NB4 (cell line): ENCODE measurements at regions not wholly inside any gene's neighbourhood (a gene's known extent, or its start where the extent isn't known, plus 50 kb on each side); places are given as distances from the start of the nearest gene placed in this dataset.

Experiments used
- DNase-seq: peaks from one replicate; pipeline ENCODE4 v3.0.0; 2010; ENCODE audit warnings: low read depth
- H3K4me3 ChIP-seq: one replicate; pipeline ENCODE4 v1.5.1; 2011; ENCODE audit warnings: mild to moderate bottlenecking, low read depth, low read length, moderate library complexity
- MYC ChIP-seq: IDR thresholded peaks from 2 replicates; pipeline ENCODE4 v1.6.1; 2011; ENCODE audit warnings: low read depth, low read length
- POLR2A ChIP-seq: IDR thresholded peaks from 2 replicates; pipeline ENCODE4 v1.6.1; 2011; ENCODE audit warnings: mild to moderate bottlenecking; ENCODE audit not compliant: insufficient read length; ENCODE audit errors: extremely low read depth
- TF ChIP-seq, protein P1 (sequence below): IDR thresholded peaks from 2 replicates; pipeline ENCODE4 v1.6.1; 2011; ENCODE audit warnings: low read depth, low read length
- TF ChIP-seq, protein P2 (sequence below): IDR thresholded peaks from one replicate; pipeline ENCODE4 v1.5.1; 2012; ENCODE audit warnings: low read depth, low read length

- TF ChIP-seq, protein P1, sequence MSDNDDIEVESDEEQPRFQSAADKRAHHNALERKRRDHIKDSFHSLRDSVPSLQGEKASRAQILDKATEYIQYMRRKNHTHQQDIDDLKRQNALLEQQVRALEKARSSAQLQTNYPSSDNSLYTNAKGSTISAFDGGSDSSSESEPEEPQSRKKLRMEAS = no peak
- TF ChIP-seq POLR2A = no peak
- TF ChIP-seq, protein P2, sequence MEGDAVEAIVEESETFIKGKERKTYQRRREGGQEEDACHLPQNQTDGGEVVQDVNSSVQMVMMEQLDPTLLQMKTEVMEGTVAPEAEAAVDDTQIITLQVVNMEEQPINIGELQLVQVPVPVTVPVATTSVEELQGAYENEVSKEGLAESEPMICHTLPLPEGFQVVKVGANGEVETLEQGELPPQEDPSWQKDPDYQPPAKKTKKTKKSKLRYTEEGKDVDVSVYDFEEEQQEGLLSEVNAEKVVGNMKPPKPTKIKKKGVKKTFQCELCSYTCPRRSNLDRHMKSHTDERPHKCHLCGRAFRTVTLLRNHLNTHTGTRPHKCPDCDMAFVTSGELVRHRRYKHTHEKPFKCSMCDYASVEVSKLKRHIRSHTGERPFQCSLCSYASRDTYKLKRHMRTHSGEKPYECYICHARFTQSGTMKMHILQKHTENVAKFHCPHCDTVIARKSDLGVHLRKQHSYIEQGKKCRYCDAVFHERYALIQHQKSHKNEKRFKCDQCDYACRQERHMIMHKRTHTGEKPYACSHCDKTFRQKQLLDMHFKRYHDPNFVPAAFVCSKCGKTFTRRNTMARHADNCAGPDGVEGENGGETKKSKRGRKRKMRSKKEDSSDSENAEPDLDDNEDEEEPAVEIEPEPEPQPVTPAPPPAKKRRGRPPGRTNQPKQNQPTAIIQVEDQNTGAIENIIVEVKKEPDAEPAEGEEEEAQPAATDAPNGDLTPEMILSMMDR = no peak
- no peak for TF ChIP-seq MYC
- no peak for DNase-seq
- no peak overlapping the region for H3K4me3 ChIP-seq
These were observed 1037.1 kb downstream of the GATA3 start for GRCh38 chr10:9091530-9092093.

- no peak for DNase-seq
- H3K4me3 ChIP-seq = no peak overlapping the region
- TF ChIP-seq, protein P2 = no peak
These were observed 1041.8 kb downstream of the GATA3 start for GRCh38 chr10:9096288-9096687.

DNA sequence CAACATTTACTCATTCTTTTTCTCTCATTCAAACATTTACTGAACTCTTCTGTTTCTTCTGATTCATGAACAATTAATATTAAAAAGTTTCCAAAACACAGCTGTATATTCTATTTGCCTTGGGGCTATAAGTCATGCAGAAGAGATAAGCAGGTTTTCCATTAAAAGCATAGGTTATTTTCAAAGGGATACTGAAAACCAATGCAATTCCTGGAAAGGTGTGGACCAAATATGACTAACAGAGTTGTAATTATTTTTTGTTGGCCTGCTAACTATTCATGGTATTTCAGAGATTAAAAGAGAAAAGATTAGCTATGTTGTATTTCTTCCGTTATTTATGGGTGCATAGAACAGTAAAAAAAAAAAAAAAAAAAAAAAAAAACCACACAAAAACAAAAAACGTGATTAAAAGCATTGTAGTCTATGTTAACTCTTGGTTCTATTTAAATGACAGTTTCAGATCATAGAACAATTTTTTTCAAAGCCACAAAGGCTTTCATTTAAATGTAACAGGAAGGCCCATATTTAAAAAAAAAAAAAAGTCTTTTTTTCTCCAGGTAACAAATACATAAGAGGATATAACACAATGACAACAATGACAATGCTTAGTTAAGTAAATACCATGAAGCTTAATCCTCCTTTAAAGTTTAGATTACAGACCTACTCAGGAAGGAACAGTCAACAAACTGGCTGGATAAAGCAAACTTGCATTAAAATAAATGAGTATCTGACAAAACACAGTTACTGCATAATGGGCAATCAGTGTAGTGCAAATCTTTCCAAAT is 1042.9 kb downstream of the GATA3 start:
- TF ChIP-seq, protein P1 = no peak
- no peak for TF ChIP-seq POLR2A
- TF ChIP-seq, protein P2 = no peak
- TF ChIP-seq MYC = no peak
- no peak for DNase-seq
- no peak overlapping the region for H3K4me3 ChIP-seq

GRCh38 chr10:9097991-9098306 is 1043.5 kb downstream of the GATA3 start:
- DNase-seq = no peak
- TF ChIP-seq MYC (no peak), POLR2A (no peak)
- TF ChIP-seq, protein P1 = no peak
- TF ChIP-seq, protein P2 = no peak
- no peak overlapping the region for H3K4me3 ChIP-seq

GRCh38 chr10:9102026-9102425 is 1047.5 kb downstream of the GATA3 start:
- TF ChIP-seq, protein P1 = no peak
- TF ChIP-seq, protein P2 = no peak
- no peak for TF ChIP-seq POLR2A
- TF ChIP-seq MYC = no peak
- no peak for DNase-seq
- no peak overlapping the region for H3K4me3 ChIP-seq

GRCh38 chr10:9103301-9103700 is 1048.8 kb downstream of the GATA3 start:
- TF ChIP-seq, protein P2 = no peak
- no peak for TF ChIP-seq MYC
- TF ChIP-seq POLR2A = no peak
- TF ChIP-seq, protein P1 = no peak
- no peak for DNase-seq
- H3K4me3 ChIP-seq = no peak overlapping the region
